Neural crest cell (in vitro differentiated cells): ENCODE measurements at regions not wholly inside any gene's neighbourhood (a gene's known extent, or its start where the extent isn't known, plus 50 kb on each side); places are given as distances from the start of the nearest gene placed in this dataset.

Experiments used
- DNase-seq: peaks from one replicate; pipeline ENCODE4 v3.0.0; 2021; ENCODE audit warnings: low read depth, mixed read lengths, low spot score
- H3K27ac Mint-ChIP-seq: one replicate; pipeline ENCODE4 v1.8.0; 2021; ENCODE audit warnings: mild to moderate bottlenecking, mixed read lengths; ENCODE audit not compliant: unreplicated experiment
- H3K27me3 Mint-ChIP-seq: 2 replicates; pipeline ENCODE4 v1.8.0; 2021; ENCODE audit warnings: low read depth, mild to moderate bottlenecking, mixed read lengths
- H3K36me3 Mint-ChIP-seq: 2 replicates; pipeline ENCODE4 v1.8.0; 2021; ENCODE audit warnings: low read depth, mild to moderate bottlenecking, mixed read lengths
- H3K4me1 Mint-ChIP-seq: 2 replicates; pipeline ENCODE4 v1.8.0; 2021; ENCODE audit warnings: mixed read lengths
- H3K4me3 Mint-ChIP-seq: one replicate; pipeline ENCODE4 v1.8.0; 2021; ENCODE audit warnings: mild to moderate bottlenecking, mixed read lengths
- H3K9me3 Mint-ChIP-seq: 2 replicates; pipeline ENCODE4 v1.8.0; 2021; ENCODE audit warnings: mixed read lengths
- TF ChIP-seq, protein P1 (sequence below): fragments of 200-600 bp; sonication (generic); conservative IDR thresholded peaks from 2 replicates; pipeline ENCODE4 v1.5.0; 2021; ENCODE audit warnings: antibody characterized with exemption, mild to moderate bottlenecking

DNA sequence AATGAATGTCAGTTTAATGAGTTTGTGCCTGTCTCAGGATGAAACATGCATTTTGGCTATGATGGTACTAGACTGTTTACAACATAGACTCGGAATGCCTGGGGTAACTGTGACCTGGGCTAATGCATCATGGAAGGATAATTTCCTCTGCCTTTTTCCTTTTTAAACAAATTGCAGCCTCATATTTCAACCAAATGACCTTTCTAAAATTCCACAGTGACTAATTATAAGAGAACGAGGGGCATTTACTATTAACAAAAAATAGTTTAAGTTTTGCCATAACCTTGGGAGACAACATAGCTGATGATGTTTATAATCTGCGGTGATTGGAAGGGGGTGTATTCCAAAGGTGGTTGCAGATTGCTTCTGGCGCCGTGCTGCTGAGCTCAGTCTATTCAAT, 1140.5 kb downstream of the GALC start:
- no peak for DNase-seq
- TF ChIP-seq, protein P1, sequence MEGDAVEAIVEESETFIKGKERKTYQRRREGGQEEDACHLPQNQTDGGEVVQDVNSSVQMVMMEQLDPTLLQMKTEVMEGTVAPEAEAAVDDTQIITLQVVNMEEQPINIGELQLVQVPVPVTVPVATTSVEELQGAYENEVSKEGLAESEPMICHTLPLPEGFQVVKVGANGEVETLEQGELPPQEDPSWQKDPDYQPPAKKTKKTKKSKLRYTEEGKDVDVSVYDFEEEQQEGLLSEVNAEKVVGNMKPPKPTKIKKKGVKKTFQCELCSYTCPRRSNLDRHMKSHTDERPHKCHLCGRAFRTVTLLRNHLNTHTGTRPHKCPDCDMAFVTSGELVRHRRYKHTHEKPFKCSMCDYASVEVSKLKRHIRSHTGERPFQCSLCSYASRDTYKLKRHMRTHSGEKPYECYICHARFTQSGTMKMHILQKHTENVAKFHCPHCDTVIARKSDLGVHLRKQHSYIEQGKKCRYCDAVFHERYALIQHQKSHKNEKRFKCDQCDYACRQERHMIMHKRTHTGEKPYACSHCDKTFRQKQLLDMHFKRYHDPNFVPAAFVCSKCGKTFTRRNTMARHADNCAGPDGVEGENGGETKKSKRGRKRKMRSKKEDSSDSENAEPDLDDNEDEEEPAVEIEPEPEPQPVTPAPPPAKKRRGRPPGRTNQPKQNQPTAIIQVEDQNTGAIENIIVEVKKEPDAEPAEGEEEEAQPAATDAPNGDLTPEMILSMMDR: no peak
- Mint-ChIP-seq H3K27me3 (no peaks in the 10 kb centered on the region), H3K9me3 (no peaks in the 10 kb centered on the region), H3K36me3 (no peaks in the 10 kb centered on the region), H3K4me1 (no peaks in the 10 kb centered on the region), H3K4me3 (no peak overlapping the region), H3K27ac (no peak overlapping the region)

DNA sequence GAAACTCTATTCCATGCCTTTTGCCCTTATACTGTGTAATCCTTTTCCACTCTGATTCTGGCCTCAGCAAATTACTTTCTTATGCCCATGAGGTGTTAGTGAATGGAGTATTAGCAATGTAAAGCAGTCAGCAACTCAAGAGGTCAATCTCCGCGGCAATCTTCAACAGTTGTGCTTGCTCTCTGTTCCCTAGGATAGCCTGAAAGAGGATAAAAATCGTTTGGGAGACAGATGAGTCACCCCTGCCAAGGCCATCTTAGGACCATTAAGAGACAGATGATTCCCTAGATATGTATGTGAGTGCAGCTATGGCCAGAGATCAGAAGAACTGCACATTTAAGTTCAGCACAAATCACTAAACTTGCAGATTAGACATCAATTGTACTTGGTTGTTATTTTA, 1145.8 kb downstream of the GALC start:
- Mint-ChIP-seq H3K27ac (no peak overlapping the region), H3K27me3 (no peaks in the 10 kb centered on the region), H3K9me3 (no peaks in the 10 kb centered on the region), H3K4me1 (no peaks in the 10 kb centered on the region), H3K4me3 (no peak overlapping the region), H3K36me3 (no peaks in the 10 kb centered on the region)
- TF ChIP-seq, protein P1: no peak
- DNase-seq: no peak

DNA sequence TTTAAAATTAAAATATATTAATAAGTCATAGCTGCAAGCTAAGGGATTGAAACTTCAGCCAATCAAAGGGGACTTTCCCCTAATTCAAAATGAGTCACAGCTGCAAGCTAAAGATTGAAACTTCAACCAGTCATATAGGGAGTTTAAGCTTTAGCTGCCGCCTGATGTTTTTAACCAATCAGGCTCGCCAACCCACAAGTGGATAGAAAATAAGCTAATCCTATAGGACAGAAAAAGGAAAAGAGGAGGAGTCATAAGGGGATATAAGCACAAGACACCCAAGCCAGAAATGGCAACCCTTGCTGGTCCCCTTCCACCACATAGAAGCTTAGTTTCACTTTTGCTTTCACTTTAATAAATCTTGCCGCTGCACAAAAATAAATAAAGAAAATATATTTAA, 1154.6 kb downstream of the GALC start:
- DNase-seq: no peak
- no peaks in the 10 kb centered on the region for H3K4me1 Mint-ChIP-seq
- H3K27me3 Mint-ChIP-seq: no peaks in the 10 kb centered on the region
- H3K27ac Mint-ChIP-seq: no peak overlapping the region
- H3K4me3 Mint-ChIP-seq: no peak overlapping the region
- H3K36me3 Mint-ChIP-seq: no peaks in the 10 kb centered on the region
- peaks cover 4% of the 10 kb centered on the region for H3K9me3 Mint-ChIP-seq
- TF ChIP-seq, protein P1: no peak

DNA sequence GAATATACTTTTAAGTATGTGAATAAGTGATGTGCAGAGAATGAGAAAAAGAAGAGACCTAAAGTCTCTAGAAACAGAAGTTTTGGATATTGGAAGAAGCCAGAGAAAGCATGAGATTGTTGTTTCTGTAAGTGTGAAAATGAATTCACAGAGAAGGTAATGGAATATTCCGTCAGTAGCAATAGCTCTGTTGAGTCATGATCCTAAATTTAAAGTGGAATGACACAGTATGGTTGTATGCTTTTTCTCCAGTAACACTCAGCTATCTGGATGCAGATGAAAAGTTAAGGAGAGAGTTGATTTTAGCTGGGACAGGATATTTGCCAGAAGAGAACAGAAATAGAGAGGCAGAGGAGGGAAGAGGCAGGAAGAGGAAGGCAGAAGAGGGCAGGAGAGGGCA, 1166.3 kb downstream of the GALC start:
- Mint-ChIP-seq H3K4me1 (no peaks in the 10 kb centered on the region), H3K27ac (no peak overlapping the region), H3K9me3 (no peaks in the 10 kb centered on the region), H3K4me3 (no peak overlapping the region), H3K36me3 (no peaks in the 10 kb centered on the region), H3K27me3 (no peaks in the 10 kb centered on the region)
- TF ChIP-seq, protein P1: no peak
- DNase-seq: no peak

DNA sequence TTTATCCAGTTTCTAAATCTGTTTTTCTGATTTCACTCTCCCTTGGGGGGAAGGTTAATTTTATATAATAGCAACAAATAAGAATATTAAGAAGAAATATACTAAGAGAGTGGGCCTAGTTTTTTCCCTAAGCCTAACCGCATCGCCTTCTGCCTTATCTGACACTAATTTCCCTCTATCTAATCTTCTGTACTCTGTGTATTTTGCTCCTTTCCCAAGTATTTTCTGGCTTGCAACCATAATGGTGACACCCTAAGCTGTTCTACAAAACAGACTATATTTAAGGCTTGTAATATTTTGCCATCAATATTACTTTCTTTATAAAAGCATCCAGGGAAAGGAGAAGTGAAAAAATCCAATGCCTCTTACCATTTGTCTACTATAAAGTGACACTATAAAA, 1168.8 kb downstream of the GALC start:
- H3K36me3 Mint-ChIP-seq: no peaks in the 10 kb centered on the region
- no peaks in the 10 kb centered on the region for H3K9me3 Mint-ChIP-seq
- H3K27ac Mint-ChIP-seq: no peak overlapping the region
- no peak overlapping the region for H3K4me3 Mint-ChIP-seq
- TF ChIP-seq, protein P1: no peak
- H3K27me3 Mint-ChIP-seq: no peaks in the 10 kb centered on the region
- no peaks in the 10 kb centered on the region for H3K4me1 Mint-ChIP-seq
- DNase-seq: no peak

DNA sequence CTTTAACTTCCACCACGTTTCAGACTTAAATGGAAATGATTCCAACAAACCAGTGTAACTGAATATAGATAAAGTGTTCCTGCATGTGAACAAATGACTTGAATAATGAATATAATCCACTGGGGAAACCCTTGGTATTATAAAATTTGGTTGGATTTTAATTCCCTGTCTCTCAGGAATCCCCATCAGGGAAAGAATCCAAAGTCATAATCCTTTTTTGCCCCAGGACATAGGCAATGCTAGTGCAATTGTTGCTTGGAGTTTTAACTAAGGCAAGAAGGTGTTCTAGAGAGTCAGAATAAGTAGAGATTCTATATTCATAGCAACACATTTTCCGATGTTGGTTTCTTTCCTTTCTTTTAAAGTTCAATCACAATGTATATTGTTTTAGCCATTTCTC, 1169.4 kb downstream of the GALC start:
- H3K9me3 Mint-ChIP-seq: no peaks in the 10 kb centered on the region
- no peaks in the 10 kb centered on the region for H3K4me1 Mint-ChIP-seq
- no peak for DNase-seq
- H3K36me3 Mint-ChIP-seq: no peaks in the 10 kb centered on the region
- no peak overlapping the region for H3K4me3 Mint-ChIP-seq
- H3K27ac Mint-ChIP-seq: no peak overlapping the region
- H3K27me3 Mint-ChIP-seq: no peaks in the 10 kb centered on the region
- TF ChIP-seq, protein P1: no peak
